ENCODE measurements at regions not wholly inside any gene's neighbourhood (a gene's known extent, or its start where the extent isn't known, plus 50 kb on each side); places are given as distances from the start of the nearest gene placed in this dataset.

- Histone ChIP-seq H3K9me3 (ENCODE audit: low read length) (no peaks in the 10 kb centered on the region), H3K27me3 (ENCODE audit: low read length) (no peaks in the 10 kb centered on the region), H3K79me2 (ENCODE audit: low read length) (no peaks in the 10 kb centered on the region), H3K9me2 (replicated peaks; ENCODE audit: low read length) (no peaks in the 10 kb centered on the region), H3K36me3 (ENCODE audit: low read depth, low read length) (no peaks in the 10 kb centered on the region), H3K9ac (ENCODE audit: low read length) (no peak overlapping the region), H3K4me3 (ENCODE audit: low read length) (no peak overlapping the region), H3K4me1 (ENCODE audit: insufficient read depth, low read length) (peaks cover 10% of the 10 kb centered on the region; the same call in 1 of the 2 replicates), H3F3A (ENCODE audit: low read length, unreplicated experiment) (no peaks in the 10 kb centered on the region), H3K27ac (ENCODE audit: low read length) (no peak overlapping the region), H4K20me1 (ENCODE audit: low read length) (no peaks in the 10 kb centered on the region), H3K4me2 (ENCODE audit: low read length) (no peak overlapping the region), H2AFZ (ENCODE audit: low read length) (no peak overlapping the region)
- ATAC-seq (no peak), DNase-seq (no peak)
- TF ChIP-seq, protein P1, sequence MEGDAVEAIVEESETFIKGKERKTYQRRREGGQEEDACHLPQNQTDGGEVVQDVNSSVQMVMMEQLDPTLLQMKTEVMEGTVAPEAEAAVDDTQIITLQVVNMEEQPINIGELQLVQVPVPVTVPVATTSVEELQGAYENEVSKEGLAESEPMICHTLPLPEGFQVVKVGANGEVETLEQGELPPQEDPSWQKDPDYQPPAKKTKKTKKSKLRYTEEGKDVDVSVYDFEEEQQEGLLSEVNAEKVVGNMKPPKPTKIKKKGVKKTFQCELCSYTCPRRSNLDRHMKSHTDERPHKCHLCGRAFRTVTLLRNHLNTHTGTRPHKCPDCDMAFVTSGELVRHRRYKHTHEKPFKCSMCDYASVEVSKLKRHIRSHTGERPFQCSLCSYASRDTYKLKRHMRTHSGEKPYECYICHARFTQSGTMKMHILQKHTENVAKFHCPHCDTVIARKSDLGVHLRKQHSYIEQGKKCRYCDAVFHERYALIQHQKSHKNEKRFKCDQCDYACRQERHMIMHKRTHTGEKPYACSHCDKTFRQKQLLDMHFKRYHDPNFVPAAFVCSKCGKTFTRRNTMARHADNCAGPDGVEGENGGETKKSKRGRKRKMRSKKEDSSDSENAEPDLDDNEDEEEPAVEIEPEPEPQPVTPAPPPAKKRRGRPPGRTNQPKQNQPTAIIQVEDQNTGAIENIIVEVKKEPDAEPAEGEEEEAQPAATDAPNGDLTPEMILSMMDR (conservative IDR thresholded peaks at IDR 0.05; ENCODE audit: low read depth, low read length), result no peak
- TF ChIP-seq EZH2phosphoT487 (IDR thresholded peaks at IDR 0.05; ENCODE audit: borderline replicate concordance, low read length), result no peak
- no peak for TF ChIP-seq EZH2 (IDR thresholded peaks at IDR 0.05; ENCODE audit: low read length, unreplicated experiment)
- POLR2A ChIA-PET (ENCODE audit: unreplicated experiment), result no interaction called here
- no TSS peak for BruUV-seq (replicated peaks)
- intact Hi-C loops (cut with micrococcal nuclease), result no loop called here
- CTCF ChIA-PET, result interaction anchor here (0.6 kb wide), 1 partner anchor 89 kb away, joined by 6 read pairs; no protein-coding TSS in a partner anchor
Measured at GRCh38 chr2:120822933-120823332, 87.3 kb downstream of the GLI2 start.

DNA sequence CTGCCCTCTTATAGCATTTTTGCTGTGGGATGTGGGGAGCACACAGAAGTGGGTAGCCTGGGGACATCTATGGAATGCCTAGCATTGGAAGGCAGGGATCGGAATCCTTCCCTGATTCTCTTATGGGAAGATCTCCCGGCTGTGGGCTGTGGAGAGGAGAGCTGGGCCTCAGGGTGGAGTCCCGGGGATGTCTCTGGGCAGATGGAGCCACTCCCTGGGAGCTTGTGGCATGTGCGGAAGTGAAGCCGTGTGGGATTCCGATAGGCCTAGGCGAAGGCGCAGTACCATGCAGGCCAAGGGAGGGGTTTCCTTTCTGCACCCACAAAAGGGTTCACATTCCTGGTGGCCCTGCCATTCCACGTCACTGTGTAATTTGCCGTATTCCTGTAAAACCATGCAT lies 87.9 kb downstream of the GLI2 start:
- Histone ChIP-seq H3K9me2 (replicated peaks; ENCODE audit: low read length) (no peaks in the 10 kb centered on the region), H2AFZ (ENCODE audit: low read length) (no peak overlapping the region), H4K20me1 (ENCODE audit: low read length) (no peaks in the 10 kb centered on the region), H3K9me3 (ENCODE audit: low read length) (no peaks in the 10 kb centered on the region), H3K4me2 (ENCODE audit: low read length) (no peak overlapping the region), H3K27ac (ENCODE audit: low read length) (no peak overlapping the region), H3K4me3 (ENCODE audit: low read length) (no peak overlapping the region), H3K36me3 (ENCODE audit: low read depth, low read length) (no peaks in the 10 kb centered on the region), H3F3A (ENCODE audit: low read length, unreplicated experiment) (no peaks in the 10 kb centered on the region), H3K27me3 (ENCODE audit: low read length) (no peaks in the 10 kb centered on the region), H3K79me2 (ENCODE audit: low read length) (no peaks in the 10 kb centered on the region), H3K9ac (ENCODE audit: low read length) (no peak overlapping the region), H3K4me1 (ENCODE audit: insufficient read depth, low read length) (peaks cover 4% of the 10 kb centered on the region; the same call in 1 of the 2 replicates)
- BruUV-seq (replicated peaks), result no TSS peak
- intact Hi-C loops (cut with micrococcal nuclease), result no loop called here
- ATAC-seq, result no peak
- no peak for DNase-seq
- CTCF ChIA-PET, result interaction anchor here (0.6 kb wide), 1 partner anchor 88 kb away, joined by 6 read pairs; no protein-coding TSS in a partner anchor
- TF ChIP-seq, protein P1 (conservative IDR thresholded peaks at IDR 0.05; ENCODE audit: low read depth, low read length), result no peak
- POLR2A ChIA-PET (ENCODE audit: unreplicated experiment), result no interaction called here

DNA sequence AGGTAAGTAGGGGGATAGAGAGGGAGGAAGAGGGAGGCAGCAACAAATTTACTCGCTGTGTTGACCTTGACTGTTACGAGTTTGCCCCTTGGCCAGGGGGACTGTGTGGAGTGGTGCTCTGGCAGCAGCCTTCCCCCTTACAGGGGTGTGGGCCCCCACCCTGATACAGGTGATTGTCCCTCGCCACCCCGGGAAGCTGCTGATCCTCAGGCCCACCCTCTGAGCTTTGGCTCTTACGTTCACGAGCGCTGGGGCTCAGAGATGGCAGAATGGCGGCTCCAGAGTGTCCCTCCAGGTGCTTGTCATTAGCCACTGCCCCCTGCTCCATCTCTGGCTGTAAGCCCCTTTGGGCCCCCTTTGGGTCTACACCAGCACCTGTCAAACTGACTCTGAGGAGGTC lies 88.6 kb downstream of the GLI2 start:
- no peak overlapping the region for H3K9ac ChIP-seq (ENCODE audit: low read length)
- no peaks in the 10 kb centered on the region for H3F3A ChIP-seq (ENCODE audit: low read length, unreplicated experiment)
- H3K4me1 ChIP-seq (ENCODE audit: insufficient read depth, low read length), result no peaks in the 10 kb centered on the region
- no peaks in the 10 kb centered on the region for H3K9me3 ChIP-seq (ENCODE audit: low read length)
- TF ChIP-seq, protein P1 (conservative IDR thresholded peaks at IDR 0.05; ENCODE audit: low read depth, low read length), result no peak
- TF ChIP-seq EZH2phosphoT487 (IDR thresholded peaks at IDR 0.05; ENCODE audit: borderline replicate concordance, low read length), result no peak
- no peak for TF ChIP-seq EZH2 (IDR thresholded peaks at IDR 0.05; ENCODE audit: low read length, unreplicated experiment)
- H3K36me3 ChIP-seq (ENCODE audit: low read depth, low read length), result no peaks in the 10 kb centered on the region
- CTCF ChIA-PET, result no interaction called here
- no TSS peak for BruUV-seq (replicated peaks)
- no peaks in the 10 kb centered on the region for H3K9me2 ChIP-seq (replicated peaks; ENCODE audit: low read length)
- no peak overlapping the region for H3K4me3 ChIP-seq (ENCODE audit: low read length)
- no peak overlapping the region for H2AFZ ChIP-seq (ENCODE audit: low read length)
- intact Hi-C loops (cut with micrococcal nuclease), result no loop called here
- POLR2A ChIA-PET (ENCODE audit: unreplicated experiment), result no interaction called here
- no peaks in the 10 kb centered on the region for H4K20me1 ChIP-seq (ENCODE audit: low read length)
- H3K27me3 ChIP-seq (ENCODE audit: low read length), result no peaks in the 10 kb centered on the region
- H3K4me2 ChIP-seq (ENCODE audit: low read length), result no peak overlapping the region
- DNase-seq, result no peak
- ATAC-seq, result no peak
- no peaks in the 10 kb centered on the region for H3K79me2 ChIP-seq (ENCODE audit: low read length)
- H3K27ac ChIP-seq (ENCODE audit: low read length), result no peak overlapping the region

Data from PC-3 (cell line).